ENCODE measurements at regions not wholly inside any gene's neighbourhood (a gene's known extent, or its start where the extent isn't known, plus 50 kb on each side); places are given as distances from the start of the nearest gene placed in this dataset.

- Mint-ChIP-seq H3K4me1 (no peaks in the 10 kb centered on the region), H3K9me3 (peaks cover 17 to 42% (median 28%) of the 10 kb centered on the region in 5 donors), H3K4me3 (no peak overlapping the region), H3K27ac (no peak overlapping the region), H3K36me3 (peaks cover 1 to 11% (median 4%) of the 10 kb centered on the region in 3 donors), H3K27me3 (peaks cover 11 to 19% of the 10 kb centered on the region in 2 donors)
- H3K27ac ChIP-seq (ENCODE audit: low read depth, low read length) = no peak overlapping the region
- POLR2A ChIA-PET = no interaction called here
- no peak overlapping the region for H3K4me3 ChIP-seq (ENCODE audit: low read length)
- no peaks in the 10 kb centered on the region for H3K27me3 ChIP-seq (ENCODE audit: insufficient read depth, low read length, poor library complexity, severe bottlenecking)
- H3K9me3 ChIP-seq (ENCODE audit: low read length) = no peaks in the 10 kb centered on the region
- H3K36me3 ChIP-seq (ENCODE audit: insufficient read depth, low read length) = no peaks in the 10 kb centered on the region
- no peaks in the 10 kb centered on the region for H3K4me1 ChIP-seq (ENCODE audit: insufficient read depth, low read length)
- no peak for DNase-seq
- CTCF ChIA-PET = no interaction called here
Measured at GRCh38 chr2:171630089-171630770, 57.0 kb upstream of the DYNC1I2 start.

DNA sequence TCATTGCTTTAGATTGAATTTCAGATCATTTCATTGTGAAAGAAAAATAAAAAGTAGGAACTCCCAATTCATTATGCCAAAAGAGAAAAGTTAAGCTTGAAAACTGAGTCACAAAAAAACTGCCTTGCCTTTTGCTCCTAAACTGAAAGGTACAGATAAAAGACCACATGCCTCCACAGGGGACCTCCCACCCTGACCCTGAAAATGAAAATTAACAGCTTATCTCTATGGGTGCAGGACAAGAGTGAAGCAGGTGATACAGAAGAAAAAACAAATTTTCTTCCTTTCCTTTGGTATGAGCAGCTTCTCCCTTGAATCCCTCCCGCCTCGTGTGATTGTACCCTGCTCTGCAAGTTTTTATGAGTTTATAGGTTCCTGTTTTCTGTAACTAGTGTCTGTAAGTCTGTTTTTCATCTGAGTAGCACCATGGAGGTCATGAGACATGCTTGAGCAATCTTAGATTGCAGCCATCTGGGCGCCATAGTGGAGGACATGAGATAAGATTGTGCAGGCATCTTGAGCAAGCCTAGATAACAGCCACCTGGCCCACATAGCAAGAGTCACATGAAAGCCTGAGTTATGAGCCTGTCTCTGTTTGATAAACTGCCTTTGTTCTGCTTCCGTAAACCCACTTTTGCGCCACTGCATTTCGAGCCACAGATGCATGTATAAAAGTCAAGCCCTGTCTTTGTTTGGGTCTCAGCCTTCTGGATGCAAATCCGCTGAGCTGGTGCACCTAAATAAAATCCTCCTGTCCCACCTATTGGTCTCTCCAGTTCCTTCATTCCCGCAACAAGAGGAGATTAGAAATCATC, 56.2 kb upstream of the DYNC1I2 start:
- Histone ChIP-seq H3K36me3 (ENCODE audit: insufficient read depth, low read length) (no peaks in the 10 kb centered on the region), H3K9me3 (ENCODE audit: low read length) (no peaks in the 10 kb centered on the region), H3K4me3 (ENCODE audit: low read length) (no peak overlapping the region), H3K4me1 (ENCODE audit: insufficient read depth, low read length) (no peaks in the 10 kb centered on the region), H3K27me3 (ENCODE audit: insufficient read depth, low read length, poor library complexity, severe bottlenecking) (no peaks in the 10 kb centered on the region), H3K27ac (ENCODE audit: low read depth, low read length) (no peak overlapping the region)
- CTCF ChIA-PET = no interaction called here
- H3K27me3 Mint-ChIP-seq = peaks cover 11 to 15% of the 10 kb centered on the region in 2 donors
- peaks cover 1 to 11% (median 4%) of the 10 kb centered on the region in 3 donors for H3K36me3 Mint-ChIP-seq
- no peak overlapping the region for H3K27ac Mint-ChIP-seq
- no peak overlapping the region for H3K4me3 Mint-ChIP-seq
- no peak for DNase-seq
- no peaks in the 10 kb centered on the region for H3K4me1 Mint-ChIP-seq
- H3K9me3 Mint-ChIP-seq = peaks cover 17 to 42% (median 28%) of the 10 kb centered on the region in 5 donors
- POLR2A ChIA-PET = no interaction called here
